Esophagus muscularis mucosa (tissue), 4 donors: ENCODE measurements at regions not wholly inside any gene's neighbourhood (a gene's known extent, or its start where the extent isn't known, plus 50 kb on each side); places are given as distances from the start of the nearest gene placed in this dataset.

Experiments used
- DNase-seq: peaks from one replicate; pipeline ENCODE4 v3.0.0-alpha.2; 2017; ENCODE audit errors: extremely low spot score
- H3K27ac ChIP-seq, 4 donors: fragments of 200-600 bp; sonication (generic); replicated peaks in 1 of 4; 1 replicate in 3 of 4; 2 replicates in 1 of 4; pipeline ENCODE4 v1.5.1; 2016 to 2019; ENCODE audit warnings: mild to moderate bottlenecking in 1 of 4
- H3K27me3 ChIP-seq, 4 donors: fragments of 200-600 bp; sonication (generic); one replicate each; pipeline versions ENCODE4 v1.5.1 to v1.6.0; 2016 to 2019
- H3K36me3 ChIP-seq, 4 donors: fragments of 200-600 bp; sonication (generic); one replicate each; pipeline ENCODE4 v1.5.1; 2016 to 2019
- H3K4me1 ChIP-seq, 4 donors: fragments of 200-600 bp; sonication (generic); one replicate each; pipeline ENCODE4 v1.5.1; 2016 to 2019
- H3K4me3 ChIP-seq, 4 donors: fragments of 200-600 bp; sonication (generic); 1 replicate in 2 of 4; 2 replicates in 2 of 4; pipeline ENCODE4 v1.5.1; 2016 to 2019; ENCODE audit warnings: mild to moderate bottlenecking in 4 of 4, moderate library complexity in 1 of 4
- H3K9me3 ChIP-seq, 4 donors: fragments of 200-600 bp; sonication (generic); 1 replicate in 3 of 4; 2 replicates in 1 of 4; pipeline ENCODE4 v1.5.1; 2016 to 2019
- EP300 ChIP-seq: sonication (generic); formaldehyde crosslinking; IDR thresholded peaks from one replicate; pipeline ENCODE4 v1.6.1; 2017; ENCODE audit warnings: antibody characterized with exemption
- POLR2A ChIP-seq: fragments of 450-650 bp; IDR thresholded peaks from one replicate; pipeline ENCODE4 v1.6.1; 2017; ENCODE audit warnings: antibody characterized with exemption, moderate library complexity, mild to moderate bottlenecking, low read depth
- POLR2AphosphoS5 ChIP-seq, 2 donors: sonication (generic); formaldehyde crosslinking; IDR thresholded peaks; one replicate each; pipeline ENCODE4 v1.6.1; 2017; ENCODE audit warnings: antibody characterized with exemption in 2 of 2
- WGBS: methylation state at CpG from one replicate; pipeline ENCODE4 v1.1.5; 2018; 5-methylcytosine and 5-hydroxymethylcytosine counted together
- intact Hi-C: fragments of 100-400 bp; cut with DNase I; formaldehyde crosslinking; loops from one replicate; pipeline ENCODE4 v1.15.1; 2023
- TF ChIP-seq, protein P1 (sequence below), 3 experiments: fragments of 200-600 bp in 2 of 3; fragments of 450-650 bp in 1 of 3; sonication (generic) in 2 of 3; IDR thresholded peaks; one replicate each; pipeline ENCODE4 v1.5.1; 2017 to 2019; ENCODE audit warnings: antibody characterized with exemption in 3 of 3, mild to moderate bottlenecking in 2 of 3, moderate library complexity in 1 of 3

DNA sequence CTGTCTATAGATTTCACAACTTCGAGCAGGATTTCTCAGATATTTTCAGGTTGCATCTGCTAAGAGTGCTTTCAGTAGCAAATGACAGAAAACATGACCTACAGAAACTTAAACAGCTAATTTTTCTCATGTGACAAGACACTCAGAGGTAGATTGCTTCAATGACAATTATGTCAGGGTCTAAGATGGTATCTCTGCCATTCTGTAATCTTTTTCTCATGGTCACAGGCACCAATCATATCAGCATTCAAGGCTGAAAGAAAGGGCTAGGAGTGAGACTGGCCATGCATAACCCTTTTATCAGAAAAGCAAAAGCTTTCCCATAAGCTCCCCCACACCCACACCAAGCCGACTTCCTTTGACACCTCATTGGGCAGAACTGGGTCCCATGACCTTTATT is 450.5 kb upstream of the FAR2 start:
- Histone ChIP-seq H3K4me3 (no peak overlapping the region), H3K9me3 (peaks cover 0 to 5% (median 2%) of the 10 kb centered on the region in 4 donors), H3K27me3 (no peaks in the 10 kb centered on the region), H3K36me3 (no peaks in the 10 kb centered on the region), H3K27ac (no peak overlapping the region), H3K4me1 (no peaks in the 10 kb centered on the region)
- intact Hi-C loops: no loop called here
- no peak for TF ChIP-seq POLR2AphosphoS5 (IDR thresholded peaks at IDR 0.05)
- TF ChIP-seq POLR2A: no peak
- TF ChIP-seq, protein P1, sequence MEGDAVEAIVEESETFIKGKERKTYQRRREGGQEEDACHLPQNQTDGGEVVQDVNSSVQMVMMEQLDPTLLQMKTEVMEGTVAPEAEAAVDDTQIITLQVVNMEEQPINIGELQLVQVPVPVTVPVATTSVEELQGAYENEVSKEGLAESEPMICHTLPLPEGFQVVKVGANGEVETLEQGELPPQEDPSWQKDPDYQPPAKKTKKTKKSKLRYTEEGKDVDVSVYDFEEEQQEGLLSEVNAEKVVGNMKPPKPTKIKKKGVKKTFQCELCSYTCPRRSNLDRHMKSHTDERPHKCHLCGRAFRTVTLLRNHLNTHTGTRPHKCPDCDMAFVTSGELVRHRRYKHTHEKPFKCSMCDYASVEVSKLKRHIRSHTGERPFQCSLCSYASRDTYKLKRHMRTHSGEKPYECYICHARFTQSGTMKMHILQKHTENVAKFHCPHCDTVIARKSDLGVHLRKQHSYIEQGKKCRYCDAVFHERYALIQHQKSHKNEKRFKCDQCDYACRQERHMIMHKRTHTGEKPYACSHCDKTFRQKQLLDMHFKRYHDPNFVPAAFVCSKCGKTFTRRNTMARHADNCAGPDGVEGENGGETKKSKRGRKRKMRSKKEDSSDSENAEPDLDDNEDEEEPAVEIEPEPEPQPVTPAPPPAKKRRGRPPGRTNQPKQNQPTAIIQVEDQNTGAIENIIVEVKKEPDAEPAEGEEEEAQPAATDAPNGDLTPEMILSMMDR (IDR thresholded peaks at IDR 0.05): no peak
- no peak for TF ChIP-seq EP300
- 89% methylated on average over 2 of the region's 2 CpGs for WGBS
- no peak for DNase-seq

DNA sequence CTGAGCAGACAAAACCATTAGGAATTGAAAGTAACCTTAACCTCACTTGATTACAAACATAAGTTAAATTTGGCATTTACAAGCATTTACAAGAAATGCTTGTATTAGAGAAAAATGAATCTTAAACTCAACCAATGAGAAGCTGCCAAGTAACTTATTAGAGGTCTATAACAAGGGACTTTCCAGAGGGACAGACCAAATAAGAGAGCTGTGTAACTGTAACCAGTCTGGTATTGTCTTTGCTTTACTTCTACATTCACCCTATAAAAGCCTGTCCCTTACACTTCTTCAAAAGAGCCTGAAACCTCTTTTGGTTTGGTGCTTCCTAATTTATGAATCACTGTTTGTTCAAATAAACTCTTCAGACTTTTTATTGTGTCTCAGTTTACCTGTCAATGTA is 450.0 kb upstream of the FAR2 start:
- TF ChIP-seq POLR2A: no peak
- TF ChIP-seq, protein P1 (IDR thresholded peaks at IDR 0.05): no peak
- no peak for TF ChIP-seq POLR2AphosphoS5 (IDR thresholded peaks at IDR 0.05)
- TF ChIP-seq EP300: no peak
- H3K9me3 ChIP-seq: peaks cover 0 to 6% (median 2%) of the 10 kb centered on the region in 4 donors
- no peak overlapping the region for H3K4me3 ChIP-seq
- no peak overlapping the region for H3K27ac ChIP-seq
- no peak for DNase-seq
- H3K27me3 ChIP-seq: no peaks in the 10 kb centered on the region
- no peaks in the 10 kb centered on the region for H3K36me3 ChIP-seq
- no peaks in the 10 kb centered on the region for H3K4me1 ChIP-seq
- intact Hi-C loops: no loop called here

DNA sequence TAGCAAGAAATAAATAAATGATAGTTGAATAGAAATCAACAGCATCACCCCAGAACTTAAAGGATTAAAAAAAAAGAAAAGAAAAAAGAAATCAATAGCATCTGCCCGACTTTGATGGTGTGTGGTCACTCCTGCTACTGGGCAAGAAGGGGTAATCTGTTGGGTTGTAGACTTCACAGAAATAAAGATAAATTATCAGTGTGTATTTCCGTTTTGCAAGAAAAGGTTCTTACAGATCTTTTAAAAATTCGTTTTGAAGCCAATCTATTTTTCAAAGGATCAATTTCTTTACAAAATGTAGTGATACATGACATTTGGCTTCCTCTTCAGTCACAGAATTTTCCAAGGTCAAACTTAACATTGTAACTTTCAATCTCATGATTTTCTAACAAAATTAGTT is 448.9 kb upstream of the FAR2 start:
- TF ChIP-seq EP300 (no peak), POLR2AphosphoS5 (IDR thresholded peaks at IDR 0.05) (no peak), POLR2A (no peak)
- TF ChIP-seq, protein P1 (IDR thresholded peaks at IDR 0.05): no peak
- intact Hi-C loops: no loop called here
- 65% methylated on average over 3 of the region's 3 CpGs for WGBS
- no peaks in the 10 kb centered on the region for H3K27me3 ChIP-seq
- H3K4me1 ChIP-seq: no peaks in the 10 kb centered on the region
- no peak overlapping the region for H3K27ac ChIP-seq
- H3K9me3 ChIP-seq: peaks cover 0 to 6% (median 2%) of the 10 kb centered on the region in 4 donors
- H3K36me3 ChIP-seq: no peaks in the 10 kb centered on the region
- no peak for DNase-seq
- no peak overlapping the region for H3K4me3 ChIP-seq

DNA sequence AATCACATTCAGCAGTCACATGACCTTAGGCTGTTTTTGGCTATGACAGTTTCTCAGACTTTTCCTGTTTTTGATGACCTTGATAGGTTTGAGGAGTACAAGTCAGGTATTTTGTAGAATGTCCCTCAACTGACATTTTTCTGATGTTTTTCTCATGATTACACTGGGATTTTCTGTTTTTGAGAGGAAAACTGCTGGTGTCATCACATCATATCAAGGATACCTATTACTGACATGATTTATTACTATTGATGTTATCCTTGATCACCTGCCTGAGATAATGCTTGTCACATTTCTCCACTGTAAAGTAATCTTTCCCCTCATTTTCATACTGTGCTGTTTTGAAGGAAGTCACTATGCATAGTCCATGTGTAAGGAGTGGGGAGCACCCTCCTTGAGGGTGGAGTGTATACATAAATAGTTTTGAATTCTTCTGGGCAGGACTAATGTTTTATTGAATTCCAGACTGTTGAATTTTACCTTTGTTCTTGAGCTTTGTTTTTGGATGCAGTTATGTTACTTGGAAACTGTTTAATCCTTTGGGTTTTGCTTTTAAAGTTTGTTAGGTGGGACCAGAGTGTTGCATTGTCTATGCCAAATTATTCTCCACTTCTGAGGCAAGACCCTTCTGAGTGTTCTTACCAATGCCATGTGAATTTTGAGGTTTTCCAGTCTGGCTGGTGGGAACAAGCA is 444.5 kb upstream of the FAR2 start:
- H3K27ac ChIP-seq: no peak overlapping the region
- intact Hi-C loops: no loop called here
- no peaks in the 10 kb centered on the region for H3K36me3 ChIP-seq
- DNase-seq: no peak
- no peak overlapping the region for H3K4me3 ChIP-seq
- peaks cover 0 to 6% (median 2%) of the 10 kb centered on the region in 4 donors for H3K9me3 ChIP-seq
- H3K4me1 ChIP-seq: peaks cover 0 to 5% (median 0%) of the 10 kb centered on the region in 4 donors
- H3K27me3 ChIP-seq: no peaks in the 10 kb centered on the region
- TF ChIP-seq POLR2A (no peak), EP300 (no peak), POLR2AphosphoS5 (IDR thresholded peaks at IDR 0.05) (no peak)
- TF ChIP-seq, protein P1 (IDR thresholded peaks at IDR 0.05): no peak

DNA sequence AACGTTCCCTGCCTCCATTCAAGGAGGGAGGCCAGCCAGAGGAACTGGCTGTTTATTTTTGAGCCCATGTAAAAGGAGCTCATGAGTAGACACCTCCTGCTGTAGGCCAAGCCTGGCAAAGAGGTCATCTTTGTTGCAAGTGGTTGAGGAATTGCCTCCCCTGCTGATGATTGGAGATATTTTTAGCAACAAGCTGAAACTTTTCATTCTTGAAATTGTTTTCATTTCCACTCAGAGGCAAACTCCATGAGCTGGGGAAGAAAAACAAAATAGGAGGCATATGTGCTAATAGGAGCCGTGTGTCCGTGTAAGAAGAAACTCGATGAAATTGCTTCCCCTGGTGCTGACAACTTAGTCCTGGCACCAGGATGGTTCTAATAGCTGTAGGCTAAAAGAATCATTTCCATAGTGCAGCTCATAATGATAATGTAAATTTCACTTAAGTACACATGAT is 440.1 kb upstream of the FAR2 start:
- TF ChIP-seq POLR2A: no peak
- TF ChIP-seq, protein P1 (IDR thresholded peaks at IDR 0.05): no peak
- TF ChIP-seq POLR2AphosphoS5 (IDR thresholded peaks at IDR 0.05): no peak
- no peak for TF ChIP-seq EP300
- peaks cover 0 to 5% (median 0%) of the 10 kb centered on the region in 4 donors for H3K4me1 ChIP-seq
- H3K9me3 ChIP-seq: no peaks in the 10 kb centered on the region
- intact Hi-C loops: no loop called here
- H3K4me3 ChIP-seq: no peak overlapping the region
- 82% methylated on average over 4 of the region's 4 CpGs for WGBS
- H3K27ac ChIP-seq: no peak overlapping the region
- DNase-seq: no peak
- no peaks in the 10 kb centered on the region for H3K36me3 ChIP-seq
- H3K27me3 ChIP-seq: no peaks in the 10 kb centered on the region
